HG03432 (cell line): ENCODE measurements at regions not wholly inside any gene's neighbourhood (a gene's known extent, or its start where the extent isn't known, plus 50 kb on each side); places are given as distances from the start of the nearest gene placed in this dataset.

Experiments used
- ATAC-seq: cut with Tn5 transposase; IDR thresholded peaks from one replicate; pipeline ENCODE4 v1.9.1; 2021; ENCODE audit warnings: mild to moderate bottlenecking, moderate library complexity; ENCODE audit not compliant: unreplicated experiment

GRCh38 chr12:21713133-21713532 is 55.5 kb upstream of the LDHB start:
- no peak for ATAC-seq

- ATAC-seq: peak; percentile 86
These were observed 53.5 kb upstream of the LDHB start for GRCh38 chr12:21710958-21711775.
